HEK293 (cell line): ENCODE measurements at regions not wholly inside any gene's neighbourhood (a gene's known extent, or its start where the extent isn't known, plus 50 kb on each side); places are given as distances from the start of the nearest gene placed in this dataset.

Experiments used
- CTCF ChIA-PET: fragments of 350-600 bp; formaldehyde crosslinking; extraction: SDS; loops from one replicate; lab custom pipeline; 2021; ENCODE audit warnings: antibody characterized with exemption; lab: Yijun Ruan, JAX
- POLR2A ChIA-PET: fragments of 300-600 bp; formaldehyde crosslinking; extraction: SDS; loops from one replicate; lab custom pipeline; 2020; ENCODE audit warnings: antibody characterized with exemption, inconsistent platforms; lab: Yijun Ruan, JAX
- H3K27ac ChIP-seq: fragments of 200-500 bp; sonication (Bioruptor generic); 2 replicates; pipeline ENCODE4 v1.5.1; 2014; ENCODE audit warnings: low read depth, low read length, control low read depth, inconsistent platforms; ENCODE audit errors: extremely low read depth
- H3K36me3 ChIP-seq, 2 experiments: fragments of 200-500 bp in 1 of 2; sonication (Bioruptor generic) in 1 of 2; 1 replicate in 1 of 2; 2 replicates in 1 of 2; pipeline ENCODE4 v1.5.1; 2014 to 2017; ENCODE audit warnings: inconsistent platforms in 2 of 2, low read length in 2 of 2; ENCODE audit not compliant: control insufficient read depth in 2 of 2, insufficient read depth in 1 of 2
- H3K4me1 ChIP-seq: fragments of 200-500 bp; sonication (Bioruptor generic); 2 replicates; pipeline ENCODE4 v1.5.1; 2014; ENCODE audit warnings: mild to moderate bottlenecking, low read length, inconsistent platforms; ENCODE audit not compliant: control insufficient read depth, insufficient read depth
- H3K4me3 ChIP-seq: 2 replicates; pipeline ENCODE4 v1.5.1; 2011; ENCODE audit warnings: low read depth, mild to moderate bottlenecking, control low read depth, low read length, moderate library complexity
- H3K9me3 ChIP-seq: fragments of 200-500 bp; sonication (Bioruptor generic); 2 replicates; pipeline ENCODE4 v1.5.1; 2014; ENCODE audit warnings: low read depth, low read length, inconsistent platforms; ENCODE audit not compliant: control insufficient read depth, insufficient read depth
- FEZF1 ChIP-seq: fragments of 450-650 bp; formaldehyde crosslinking; IDR thresholded peaks from 2 replicates; pipeline ENCODE4 v1.5.1; 2016; ENCODE audit warnings: missing biosample characterization, missing genetic modification characterization
- GLI4 ChIP-seq: fragments of 450-650 bp; formaldehyde crosslinking; IDR thresholded peaks from 2 replicates; pipeline ENCODE4 v1.5.1; 2016; ENCODE audit warnings: missing biosample characterization, missing genetic modification characterization
- HOXA7 ChIP-seq: sonication (generic); formaldehyde crosslinking; IDR thresholded peaks from 2 replicates; pipeline ENCODE4 v1.8.1; 2022; ENCODE audit warnings: missing genetic modification reagents, borderline replicate concordance
- MYNN ChIP-seq: fragments of 450-650 bp; formaldehyde crosslinking; IDR thresholded peaks from 2 replicates; pipeline ENCODE4 v1.5.1; 2016; ENCODE audit warnings: missing biosample characterization, missing genetic modification characterization, borderline replicate concordance
- REPIN1 ChIP-seq: fragments of 450-650 bp; formaldehyde crosslinking; IDR thresholded peaks from 2 replicates; pipeline ENCODE4 v1.5.1; 2017; ENCODE audit warnings: missing biosample characterization, missing genetic modification characterization, low read depth
- SCRT2 ChIP-seq: fragments of 450-650 bp; formaldehyde crosslinking; IDR thresholded peaks from 2 replicates; pipeline ENCODE4 v1.5.1; 2016; ENCODE audit warnings: missing biosample characterization, missing genetic modification characterization
- SETDB1 ChIP-seq: IDR thresholded peaks from one replicate; pipeline ENCODE4 v1.6.1; 2017; ENCODE audit warnings: mild to moderate bottlenecking, low read length, moderate library complexity, mixed read lengths; ENCODE audit not compliant: insufficient read length
- TCF7L2 ChIP-seq: IDR thresholded peaks from 2 replicates; pipeline ENCODE4 v1.6.1; 2011; ENCODE audit warnings: low read depth, mild to moderate bottlenecking, inconsistent platforms, low read length, moderate library complexity, borderline replicate concordance
- ZBTB7A ChIP-seq: fragments of 450-650 bp; formaldehyde crosslinking; IDR thresholded peaks from 2 replicates; pipeline ENCODE4 v1.5.1; 2016; ENCODE audit warnings: low read depth, missing biosample characterization, missing genetic modification characterization
- ZBTB8A ChIP-seq: fragments of 450-650 bp; formaldehyde crosslinking; IDR thresholded peaks from 2 replicates; pipeline ENCODE4 v1.5.1; 2016; ENCODE audit warnings: missing biosample characterization, missing genetic modification characterization
- ZFP41 ChIP-seq: fragments of 450-650 bp; formaldehyde crosslinking; IDR thresholded peaks from 2 replicates; pipeline ENCODE4 v1.5.1; 2016; ENCODE audit warnings: missing biosample characterization, missing genetic modification characterization, borderline replicate concordance
- ZFP69B ChIP-seq: fragments of 450-650 bp; formaldehyde crosslinking; IDR thresholded peaks from 2 replicates; pipeline ENCODE4 v1.5.1; 2016; ENCODE audit warnings: missing biosample characterization, missing genetic modification characterization
- ZNF24 ChIP-seq: fragments of 450-650 bp; formaldehyde crosslinking; IDR thresholded peaks from 2 replicates; pipeline ENCODE4 v1.5.1; 2016; ENCODE audit warnings: missing biosample characterization, missing genetic modification characterization
- ZNF266 ChIP-seq: fragments of 450-650 bp; formaldehyde crosslinking; IDR thresholded peaks from 2 replicates; pipeline ENCODE4 v1.5.1; 2016; ENCODE audit warnings: missing biosample characterization, missing genetic modification characterization, low read depth
- ZNF341 ChIP-seq: fragments of 450-650 bp; formaldehyde crosslinking; IDR thresholded peaks from 2 replicates; pipeline ENCODE4; 2016; ENCODE audit warnings: low read depth, missing biosample characterization, missing genetic modification characterization
- ZNF366 ChIP-seq: fragments of 450-650 bp; formaldehyde crosslinking; conservative IDR thresholded peaks from 2 replicates; pipeline ENCODE4 v1.5.1; 2016; ENCODE audit warnings: missing biosample characterization, missing genetic modification characterization
- ZNF555 ChIP-seq: fragments of 450-650 bp; formaldehyde crosslinking; conservative IDR thresholded peaks from 2 replicates; pipeline ENCODE4 v1.5.1; 2017; ENCODE audit warnings: missing biosample characterization, mild to moderate bottlenecking, missing genetic modification characterization, inconsistent platforms
- ZNF558 ChIP-seq: fragments of 450-650 bp; formaldehyde crosslinking; IDR thresholded peaks from 2 replicates; pipeline ENCODE4 v1.5.1; 2016; ENCODE audit warnings: missing biosample characterization, missing genetic modification characterization
- ZNF747 ChIP-seq: fragments of 450-650 bp; formaldehyde crosslinking; IDR thresholded peaks from 2 replicates; pipeline ENCODE4 v1.5.1; 2016; ENCODE audit warnings: missing biosample characterization, missing genetic modification characterization
- ZNF785 ChIP-seq: fragments of 450-650 bp; formaldehyde crosslinking; IDR thresholded peaks from 2 replicates; pipeline ENCODE4 v1.5.1; 2016; ENCODE audit warnings: missing biosample characterization, missing genetic modification characterization
- ZSCAN16 ChIP-seq: fragments of 450-650 bp; formaldehyde crosslinking; IDR thresholded peaks from 2 replicates; pipeline ENCODE4 v1.5.1; 2016; ENCODE audit warnings: missing biosample characterization, missing genetic modification characterization
- TF ChIP-seq, protein P1 (sequence below): fragments of 450-650 bp; formaldehyde crosslinking; IDR thresholded peaks from 2 replicates; pipeline ENCODE4 v1.5.1; 2016; ENCODE audit warnings: missing biosample characterization, missing genetic modification characterization
- TF ChIP-seq, protein P2 (sequence below): fragments of 450-650 bp; formaldehyde crosslinking; IDR thresholded peaks from 2 replicates; pipeline ENCODE4 v1.5.1; 2016; ENCODE audit warnings: missing biosample characterization, missing genetic modification characterization
- TF ChIP-seq, protein P3 (sequence below): fragments of 450-650 bp; formaldehyde crosslinking; IDR thresholded peaks from 2 replicates; pipeline ENCODE4 v1.5.1; 2016; ENCODE audit warnings: missing biosample characterization, missing genetic modification characterization, borderline replicate concordance
- TF ChIP-seq, protein P4 (sequence below): fragments of 450-650 bp; formaldehyde crosslinking; IDR thresholded peaks from 2 replicates; pipeline ENCODE4 v1.5.1; 2016; ENCODE audit warnings: missing biosample characterization, missing genetic modification characterization, borderline replicate concordance

DNA sequence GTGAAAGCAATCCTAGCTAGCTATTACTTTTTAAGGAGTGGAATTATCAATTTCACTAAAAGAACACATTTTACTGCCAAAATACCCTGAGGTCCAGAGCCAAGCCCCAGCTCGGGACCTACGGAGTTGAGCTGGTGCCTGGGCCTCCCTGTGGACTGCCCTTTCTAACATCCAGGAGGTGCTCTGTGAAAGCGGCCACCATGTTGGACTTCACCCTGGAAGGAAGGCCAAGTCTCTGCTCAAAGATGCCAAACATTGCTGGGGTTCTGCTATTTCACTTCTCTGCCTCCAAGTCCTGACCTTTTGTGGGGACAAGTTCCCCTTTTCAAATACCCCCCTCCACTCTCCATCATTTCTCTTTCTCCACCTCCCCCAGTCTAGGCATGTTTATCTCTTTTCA lies 498.7 kb upstream of the RAB6C start (continued):
- TF ChIP-seq, protein P1, sequence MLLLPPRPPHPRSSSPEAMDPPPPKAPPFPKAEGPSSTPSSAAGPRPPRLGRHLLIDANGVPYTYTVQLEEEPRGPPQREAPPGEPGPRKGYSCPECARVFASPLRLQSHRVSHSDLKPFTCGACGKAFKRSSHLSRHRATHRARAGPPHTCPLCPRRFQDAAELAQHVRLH (tag by site-specific recombination), result no peak
- TF ChIP-seq SCRT2 (tag by site-specific recombination) (no peak), ZBTB7A (tag by site-specific recombination) (no peak), ZNF341 (no peak)
- TF ChIP-seq, protein P2, sequence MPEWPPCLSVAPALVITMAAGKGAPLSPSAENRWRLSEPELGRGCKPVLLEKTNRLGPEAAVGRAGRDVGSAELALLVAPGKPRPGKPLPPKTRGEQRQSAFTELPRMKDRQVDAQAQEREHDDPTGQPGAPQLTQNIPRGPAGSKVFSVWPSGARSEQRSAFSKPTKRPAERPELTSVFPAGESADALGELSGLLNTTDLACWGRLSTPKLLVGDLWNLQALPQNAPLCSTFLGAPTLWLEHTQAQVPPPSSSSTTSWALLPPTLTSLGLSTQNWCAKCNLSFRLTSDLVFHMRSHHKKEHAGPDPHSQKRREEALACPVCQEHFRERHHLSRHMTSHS (tag by site-specific recombination), result no peak
- TF ChIP-seq, protein P3, sequence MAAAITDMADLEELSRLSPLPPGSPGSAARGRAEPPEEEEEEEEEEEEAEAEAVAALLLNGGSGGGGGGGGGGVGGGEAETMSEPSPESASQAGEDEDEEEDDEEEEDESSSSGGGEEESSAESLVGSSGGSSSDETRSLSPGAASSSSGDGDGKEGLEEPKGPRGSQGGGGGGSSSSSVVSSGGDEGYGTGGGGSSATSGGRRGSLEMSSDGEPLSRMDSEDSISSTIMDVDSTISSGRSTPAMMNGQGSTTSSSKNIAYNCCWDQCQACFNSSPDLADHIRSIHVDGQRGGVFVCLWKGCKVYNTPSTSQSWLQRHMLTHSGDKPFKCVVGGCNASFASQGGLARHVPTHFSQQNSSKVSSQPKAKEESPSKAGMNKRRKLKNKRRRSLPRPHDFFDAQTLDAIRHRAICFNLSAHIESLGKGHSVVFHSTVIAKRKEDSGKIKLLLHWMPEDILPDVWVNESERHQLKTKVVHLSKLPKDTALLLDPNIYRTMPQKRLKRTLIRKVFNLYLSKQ, result no peak
- TF ChIP-seq, all 188 proteins: peak for 0

DNA sequence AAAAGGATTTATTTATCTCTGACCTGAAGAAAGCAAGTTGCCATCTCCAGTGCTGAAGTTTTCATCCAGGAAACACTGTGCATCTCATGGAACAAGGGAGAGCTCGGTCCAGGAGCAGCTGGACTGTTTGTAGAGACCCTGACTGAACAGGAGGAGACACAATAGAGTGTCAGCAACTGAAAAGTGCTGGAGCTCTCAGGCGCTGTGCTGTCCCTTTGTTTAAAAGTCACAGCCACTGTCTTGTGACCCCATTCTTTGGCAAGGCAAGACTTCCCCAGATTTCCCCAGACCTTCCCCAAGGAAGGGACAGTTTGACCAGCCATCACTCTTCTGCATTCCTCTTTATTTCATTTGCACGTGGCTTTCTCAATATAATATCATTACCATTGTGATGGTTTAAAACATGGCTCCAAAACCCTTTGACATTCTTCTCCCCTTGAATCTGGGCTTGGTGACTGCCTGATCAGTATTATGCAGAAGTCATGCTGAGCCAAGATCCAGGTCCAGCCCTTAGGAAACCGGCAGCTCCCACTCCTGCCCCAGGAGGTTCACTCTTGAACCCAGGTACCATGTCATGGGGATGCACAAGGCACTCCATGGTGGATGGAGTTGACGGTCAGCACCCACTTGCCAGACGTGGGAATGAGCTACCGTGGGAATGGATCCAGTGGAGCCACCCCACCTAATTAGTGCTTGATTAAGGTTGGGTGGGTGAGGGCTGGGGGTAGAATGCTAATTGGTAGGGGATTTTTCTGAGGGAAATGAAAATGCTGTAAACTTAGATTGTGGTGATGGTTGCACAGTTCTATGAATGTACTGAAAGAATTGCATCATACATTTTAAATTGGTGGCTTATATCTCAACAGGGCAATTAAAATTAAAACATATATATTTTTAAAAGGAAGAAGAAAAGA lies 497.9 kb upstream of the RAB6C start:
- Histone ChIP-seq H3K27ac (no peak overlapping the region), H3K9me3 (no peaks in the 10 kb centered on the region), H3K36me3 (no peaks in the 10 kb centered on the region), H3K4me3 (no peak overlapping the region), H3K4me1 (no peaks in the 10 kb centered on the region)
- TF ChIP-seq SETDB1, result no peak
- no peak for TF ChIP-seq ZFP41
- no peak for TF ChIP-seq ZNF785 (tag by site-specific recombination)
- no peak for TF ChIP-seq REPIN1
- TF ChIP-seq HOXA7 (CRISPR knock-in tag), result no peak
- CTCF ChIA-PET, result no interaction called here
- POLR2A ChIA-PET, result no interaction called here

DNA sequence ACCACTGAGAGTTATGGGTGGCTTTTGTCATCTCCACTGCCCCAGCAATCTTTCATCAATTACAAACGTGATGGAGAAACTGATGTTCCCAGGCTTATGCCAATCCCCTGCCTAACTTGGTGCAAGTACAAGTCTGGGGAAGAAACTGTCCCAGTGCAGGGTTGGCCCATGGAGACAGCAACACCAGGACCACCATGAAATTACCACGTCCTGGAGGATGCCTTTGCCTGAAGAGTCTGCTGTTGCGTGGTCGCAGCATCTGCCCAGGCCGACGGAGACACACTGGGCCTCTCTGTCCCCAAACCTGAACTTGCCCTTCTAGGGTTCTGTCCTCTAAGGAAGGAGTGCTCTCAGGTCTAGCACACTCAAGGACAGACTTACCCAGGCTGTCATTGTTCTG lies 496.8 kb upstream of the RAB6C start:
- Histone ChIP-seq H3K27ac (no peak overlapping the region), H3K36me3 (no peaks in the 10 kb centered on the region), H3K4me3 (no peak overlapping the region), H3K9me3 (no peaks in the 10 kb centered on the region), H3K4me1 (no peaks in the 10 kb centered on the region)
- no peak for TF ChIP-seq ZNF747 (tag by site-specific recombination)
- no peak for TF ChIP-seq ZNF266 (tag by site-specific recombination)
- TF ChIP-seq ZNF24 (tag by site-specific recombination), result no peak
- TF ChIP-seq TCF7L2, result no peak
- TF ChIP-seq ZNF558 (tag by site-specific recombination), result no peak
- no peak for TF ChIP-seq GLI4 (tag by site-specific recombination)
- no peak for TF ChIP-seq ZBTB8A (tag by site-specific recombination)
- no peak for TF ChIP-seq MYNN (tag by site-specific recombination)
- TF ChIP-seq ZFP69B (tag by site-specific recombination), result no peak
- no peak for TF ChIP-seq ZNF555 (tag by site-specific recombination)
- TF ChIP-seq, protein P4, sequence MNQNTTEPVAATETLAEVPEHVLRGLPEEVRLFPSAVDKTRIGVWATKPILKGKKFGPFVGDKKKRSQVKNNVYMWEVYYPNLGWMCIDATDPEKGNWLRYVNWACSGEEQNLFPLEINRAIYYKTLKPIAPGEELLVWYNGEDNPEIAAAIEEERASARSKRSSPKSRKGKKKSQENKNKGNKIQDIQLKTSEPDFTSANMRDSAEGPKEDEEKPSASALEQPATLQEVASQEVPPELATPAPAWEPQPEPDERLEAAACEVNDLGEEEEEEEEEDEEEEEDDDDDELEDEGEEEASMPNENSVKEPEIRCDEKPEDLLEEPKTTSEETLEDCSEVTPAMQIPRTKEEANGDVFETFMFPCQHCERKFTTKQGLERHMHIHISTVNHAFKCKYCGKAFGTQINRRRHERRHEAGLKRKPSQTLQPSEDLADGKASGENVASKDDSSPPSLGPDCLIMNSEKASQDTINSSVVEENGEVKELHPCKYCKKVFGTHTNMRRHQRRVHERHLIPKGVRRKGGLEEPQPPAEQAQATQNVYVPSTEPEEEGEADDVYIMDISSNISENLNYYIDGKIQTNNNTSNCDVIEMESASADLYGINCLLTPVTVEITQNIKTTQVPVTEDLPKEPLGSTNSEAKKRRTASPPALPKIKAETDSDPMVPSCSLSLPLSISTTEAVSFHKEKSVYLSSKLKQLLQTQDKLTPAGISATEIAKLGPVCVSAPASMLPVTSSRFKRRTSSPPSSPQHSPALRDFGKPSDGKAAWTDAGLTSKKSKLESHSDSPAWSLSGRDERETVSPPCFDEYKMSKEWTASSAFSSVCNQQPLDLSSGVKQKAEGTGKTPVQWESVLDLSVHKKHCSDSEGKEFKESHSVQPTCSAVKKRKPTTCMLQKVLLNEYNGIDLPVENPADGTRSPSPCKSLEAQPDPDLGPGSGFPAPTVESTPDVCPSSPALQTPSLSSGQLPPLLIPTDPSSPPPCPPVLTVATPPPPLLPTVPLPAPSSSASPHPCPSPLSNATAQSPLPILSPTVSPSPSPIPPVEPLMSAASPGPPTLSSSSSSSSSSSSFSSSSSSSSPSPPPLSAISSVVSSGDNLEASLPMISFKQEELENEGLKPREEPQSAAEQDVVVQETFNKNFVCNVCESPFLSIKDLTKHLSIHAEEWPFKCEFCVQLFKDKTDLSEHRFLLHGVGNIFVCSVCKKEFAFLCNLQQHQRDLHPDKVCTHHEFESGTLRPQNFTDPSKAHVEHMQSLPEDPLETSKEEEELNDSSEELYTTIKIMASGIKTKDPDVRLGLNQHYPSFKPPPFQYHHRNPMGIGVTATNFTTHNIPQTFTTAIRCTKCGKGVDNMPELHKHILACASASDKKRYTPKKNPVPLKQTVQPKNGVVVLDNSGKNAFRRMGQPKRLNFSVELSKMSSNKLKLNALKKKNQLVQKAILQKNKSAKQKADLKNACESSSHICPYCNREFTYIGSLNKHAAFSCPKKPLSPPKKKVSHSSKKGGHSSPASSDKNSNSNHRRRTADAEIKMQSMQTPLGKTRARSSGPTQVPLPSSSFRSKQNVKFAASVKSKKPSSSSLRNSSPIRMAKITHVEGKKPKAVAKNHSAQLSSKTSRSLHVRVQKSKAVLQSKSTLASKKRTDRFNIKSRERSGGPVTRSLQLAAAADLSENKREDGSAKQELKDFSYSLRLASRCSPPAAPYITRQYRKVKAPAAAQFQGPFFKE (tag by site-specific recombination), result no peak
- TF ChIP-seq ZSCAN16, result no peak
- no peak for TF ChIP-seq FEZF1 (tag by site-specific recombination)
- TF ChIP-seq ZNF366 (tag by site-specific recombination), result no peak
- ChIA-PET CTCF (no interaction called here), POLR2A (no interaction called here)
